ENCODE measurements at regions not wholly inside any gene's neighbourhood (a gene's known extent, or its start where the extent isn't known, plus 50 kb on each side); places are given as distances from the start of the nearest gene placed in this dataset.

GRCh38 chr4:100722866-100723459 lies 205.1 kb upstream of the EMCN start:
- no peaks in the 10 kb centered on the region for H3K4me1 Mint-ChIP-seq
- H3K36me3 Mint-ChIP-seq (ENCODE audit: low read depth), result no peaks in the 10 kb centered on the region
- no peak for TF ChIP-seq CTCF (conservative IDR thresholded peaks at IDR 0.05)
- peaks cover 4% of the 10 kb centered on the region for H3K9me3 Mint-ChIP-seq
- Histone ChIP-seq H3K4me1 (ENCODE audit: control insufficient read depth, insufficient read depth, low read length) (no peaks in the 10 kb centered on the region), H3K9ac (ENCODE audit: extremely low read depth, low read length, poor library complexity, severe bottlenecking) (no peak overlapping the region), H3K27ac (ENCODE audit: low read depth, low read length) (no peak overlapping the region), H3K36me3 (ENCODE audit: control insufficient read depth, insufficient read depth, low read length) (no peaks in the 10 kb centered on the region), H3K9me3 (ENCODE audit: control insufficient read depth, low read length) (peaks cover 5% of the 10 kb centered on the region), H3K27me3 (ENCODE audit: control insufficient read depth, insufficient read depth, low read length, poor library complexity, severe bottlenecking) (no peaks in the 10 kb centered on the region), H3K4me3 (ENCODE audit: low read length) (no peak overlapping the region)
- 85 to 93% methylated on average over 1 to 3 of the region's 3 CpGs for WGBS, 2 experiments (ENCODE audit: insufficient coverage in 1 of 2, insufficient read length in 1 of 2)
- no peak overlapping the region for H3K27ac Mint-ChIP-seq
- no peak for DNase-seq
- H3K27me3 Mint-ChIP-seq (ENCODE audit: insufficient read depth), result no peaks in the 10 kb centered on the region
- H3K4me3 Mint-ChIP-seq, result no peak overlapping the region

DNA sequence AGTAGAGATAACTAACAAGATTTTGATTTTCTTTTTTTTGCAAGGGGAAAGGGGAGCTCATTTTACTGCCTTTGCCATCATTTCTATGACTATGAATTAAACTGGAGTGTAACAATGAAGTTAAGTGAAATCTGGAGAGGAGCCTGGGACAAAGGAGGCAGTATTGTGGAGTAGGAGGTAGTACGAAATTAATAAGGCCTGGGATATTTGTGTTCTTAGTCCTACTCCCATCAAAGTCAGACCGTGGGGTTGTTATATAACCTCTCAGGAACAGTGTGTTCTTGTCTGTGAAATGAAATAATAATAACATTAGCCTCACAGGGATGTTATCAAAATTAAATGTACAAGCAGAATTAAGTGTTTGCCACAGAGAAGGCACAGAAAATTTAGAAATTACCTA lies 204.3 kb upstream of the EMCN start:
- Histone ChIP-seq H3K9ac (ENCODE audit: extremely low read depth, low read length, poor library complexity, severe bottlenecking) (no peak overlapping the region), H3K36me3 (ENCODE audit: control insufficient read depth, insufficient read depth, low read length) (no peaks in the 10 kb centered on the region), H3K9me3 (ENCODE audit: control insufficient read depth, low read length) (peaks cover 5% of the 10 kb centered on the region), H3K4me3 (ENCODE audit: low read length) (no peak overlapping the region), H3K4me1 (ENCODE audit: control insufficient read depth, insufficient read depth, low read length) (no peaks in the 10 kb centered on the region), H3K27me3 (ENCODE audit: control insufficient read depth, insufficient read depth, low read length, poor library complexity, severe bottlenecking) (no peaks in the 10 kb centered on the region), H3K27ac (ENCODE audit: low read depth, low read length) (no peak overlapping the region)
- WGBS, 2 experiments (ENCODE audit: insufficient coverage in 1 of 2, insufficient read length in 1 of 2), result 94% methylated on average over 2 of the region's 2 CpGs; no CpG with 5 or more reads in 1 of the 2 experiments
- Mint-ChIP-seq H3K9me3 (peaks cover 4% of the 10 kb centered on the region), H3K4me3 (no peak overlapping the region), H3K4me1 (no peaks in the 10 kb centered on the region), H3K27me3 (ENCODE audit: insufficient read depth) (no peaks in the 10 kb centered on the region), H3K27ac (no peak overlapping the region), H3K36me3 (ENCODE audit: low read depth) (no peaks in the 10 kb centered on the region)
- no peak for TF ChIP-seq CTCF (conservative IDR thresholded peaks at IDR 0.05)
- DNase-seq, result no peak

- H3K4me1 Mint-ChIP-seq, result no peaks in the 10 kb centered on the region
- no peaks in the 10 kb centered on the region for H3K36me3 Mint-ChIP-seq (ENCODE audit: low read depth)
- Histone ChIP-seq H3K4me3 (ENCODE audit: low read length) (no peak overlapping the region), H3K4me1 (ENCODE audit: control insufficient read depth, insufficient read depth, low read length) (no peaks in the 10 kb centered on the region), H3K9me3 (ENCODE audit: control insufficient read depth, low read length) (peaks cover 5% of the 10 kb centered on the region), H3K27me3 (ENCODE audit: control insufficient read depth, insufficient read depth, low read length, poor library complexity, severe bottlenecking) (no peaks in the 10 kb centered on the region), H3K9ac (ENCODE audit: extremely low read depth, low read length, poor library complexity, severe bottlenecking) (no peak overlapping the region), H3K27ac (ENCODE audit: low read depth, low read length) (no peak overlapping the region), H3K36me3 (ENCODE audit: control insufficient read depth, insufficient read depth, low read length) (no peaks in the 10 kb centered on the region)
- H3K9me3 Mint-ChIP-seq, result peaks cover 4% of the 10 kb centered on the region
- H3K27ac Mint-ChIP-seq, result no peak overlapping the region
- DNase-seq, result no peak
- no peaks in the 10 kb centered on the region for H3K27me3 Mint-ChIP-seq (ENCODE audit: insufficient read depth)
- H3K4me3 Mint-ChIP-seq, result no peak overlapping the region
- TF ChIP-seq CTCF (conservative IDR thresholded peaks at IDR 0.05), result no peak
Observed at GRCh38 chr4:100721490-100721889, 203.7 kb upstream of the EMCN start.

Data from endodermal cell (in vitro differentiated cells).